PC-9 (cell line): ENCODE measurements at regions not wholly inside any gene's neighbourhood (a gene's known extent, or its start where the extent isn't known, plus 50 kb on each side); places are given as distances from the start of the nearest gene placed in this dataset.

Experiments used
- CTCF ChIP-seq: fragments of 200-600 bp; sonication (generic); conservative IDR thresholded peaks from 2 replicates; pipeline ENCODE4 v1.6.1; 2017; ENCODE audit warnings: mixed run types, antibody characterized with exemption, mild to moderate bottlenecking, moderate library complexity
- EZH2 ChIP-seq: fragments of 200-600 bp; sonication (generic); IDR thresholded peaks from 2 replicates; pipeline ENCODE4 v1.8.0; 2017; ENCODE audit warnings: antibody characterized with exemption, low read depth

GRCh38 chr3:186413615-186414415, 51.8 kb upstream of the DGKG start:
- TF ChIP-seq CTCF = no peak
- no peak for TF ChIP-seq EZH2
